ENCODE measurements at regions not wholly inside any gene's neighbourhood (a gene's known extent, or its start where the extent isn't known, plus 50 kb on each side); places are given as distances from the start of the nearest gene placed in this dataset.

DNA sequence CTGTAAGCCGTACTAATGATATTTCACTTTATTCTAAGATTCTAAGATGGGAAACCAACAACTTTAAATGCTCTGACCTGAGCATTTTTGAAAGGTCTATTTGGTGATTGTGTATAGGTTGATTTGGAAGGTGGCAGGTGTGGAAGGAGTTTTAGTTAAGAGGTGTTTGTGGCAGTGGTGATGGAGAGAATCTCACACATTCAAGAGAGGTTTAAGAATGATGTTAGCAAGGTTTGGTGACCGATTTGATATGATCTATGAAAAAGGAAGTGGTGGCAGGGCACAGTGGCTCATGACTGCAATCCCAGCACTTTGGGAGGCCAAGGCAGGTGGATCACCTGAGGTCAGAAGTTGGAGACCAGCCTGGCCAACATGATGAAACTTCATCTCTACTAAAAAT, 319.2 kb upstream of the CD180 start:
- no peak overlapping the region for H3K4me3 ChIP-seq
- WGBS, 2 donors, result 89 to 95% methylated on average over 2 of the region's 2 CpGs
- H3K27me3 ChIP-seq, result no peaks in the 10 kb centered on the region

GRCh38 chr5:67515020-67515689, 318.6 kb upstream of the CD180 start:
- Histone ChIP-seq H3K9me3 (no peaks in the 10 kb centered on the region), H3K4me3 (no peak overlapping the region), H3K36me3 (no peaks in the 10 kb centered on the region), H3K4me1 (peaks cover 0 to 11% (median 6%) of the 10 kb centered on the region in 4 donors), H3K27me3 (no peaks in the 10 kb centered on the region), H3K27ac (no peak overlapping the region)
- 93 to 95% methylated on average over 7 of the region's 7 CpGs for WGBS, 2 donors
- no peak for DNase-seq (ENCODE audit: low spot score in 2 of 2)
- TF ChIP-seq EP300 (IDR thresholded peaks at IDR 0.05), result no peak
- TF ChIP-seq, protein P1, sequence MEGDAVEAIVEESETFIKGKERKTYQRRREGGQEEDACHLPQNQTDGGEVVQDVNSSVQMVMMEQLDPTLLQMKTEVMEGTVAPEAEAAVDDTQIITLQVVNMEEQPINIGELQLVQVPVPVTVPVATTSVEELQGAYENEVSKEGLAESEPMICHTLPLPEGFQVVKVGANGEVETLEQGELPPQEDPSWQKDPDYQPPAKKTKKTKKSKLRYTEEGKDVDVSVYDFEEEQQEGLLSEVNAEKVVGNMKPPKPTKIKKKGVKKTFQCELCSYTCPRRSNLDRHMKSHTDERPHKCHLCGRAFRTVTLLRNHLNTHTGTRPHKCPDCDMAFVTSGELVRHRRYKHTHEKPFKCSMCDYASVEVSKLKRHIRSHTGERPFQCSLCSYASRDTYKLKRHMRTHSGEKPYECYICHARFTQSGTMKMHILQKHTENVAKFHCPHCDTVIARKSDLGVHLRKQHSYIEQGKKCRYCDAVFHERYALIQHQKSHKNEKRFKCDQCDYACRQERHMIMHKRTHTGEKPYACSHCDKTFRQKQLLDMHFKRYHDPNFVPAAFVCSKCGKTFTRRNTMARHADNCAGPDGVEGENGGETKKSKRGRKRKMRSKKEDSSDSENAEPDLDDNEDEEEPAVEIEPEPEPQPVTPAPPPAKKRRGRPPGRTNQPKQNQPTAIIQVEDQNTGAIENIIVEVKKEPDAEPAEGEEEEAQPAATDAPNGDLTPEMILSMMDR (IDR thresholded peaks at IDR 0.05), result no peak
- TF ChIP-seq POLR2A (IDR thresholded peaks at IDR 0.05), result no peak

More for the DNA sequence above, 319.2 kb upstream of the CD180 start:
- TF ChIP-seq POLR2A (IDR thresholded peaks at IDR 0.05), result no peak
- TF ChIP-seq, protein P1 (IDR thresholded peaks at IDR 0.05), result no peak
- TF ChIP-seq EP300 (IDR thresholded peaks at IDR 0.05), result no peak
- no peak for DNase-seq (ENCODE audit: low spot score in 2 of 2)
- Histone ChIP-seq H3K4me1 (peaks cover 0 to 11% (median 6%) of the 10 kb centered on the region in 4 donors), H3K9me3 (no peaks in the 10 kb centered on the region), H3K27ac (no peak overlapping the region), H3K36me3 (no peaks in the 10 kb centered on the region)

DNA sequence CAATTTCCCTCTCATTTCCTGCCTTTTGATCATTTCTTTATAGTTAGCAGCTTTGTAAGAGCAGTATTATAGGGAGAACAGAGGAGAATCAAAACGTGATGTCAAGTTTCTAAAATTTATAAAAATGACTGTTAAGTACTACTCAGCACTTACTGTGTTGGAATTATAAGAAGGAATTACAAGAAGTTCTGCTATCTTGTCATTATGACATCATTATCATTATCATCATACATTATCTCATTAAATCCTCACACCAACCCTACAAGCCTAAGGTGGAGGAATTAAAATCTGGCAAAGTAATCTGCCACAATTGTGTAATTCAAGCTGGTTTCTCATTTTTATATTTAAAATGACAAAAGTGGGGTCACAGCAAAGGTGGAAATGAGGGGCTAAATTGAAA, 316.2 kb upstream of the CD180 start:
- Histone ChIP-seq H3K4me3 (no peak overlapping the region), H3K4me1 (peaks cover 0 to 11% (median 6%) of the 10 kb centered on the region in 4 donors), H3K27ac (no peak overlapping the region), H3K27me3 (no peaks in the 10 kb centered on the region), H3K36me3 (no peaks in the 10 kb centered on the region), H3K9me3 (no peaks in the 10 kb centered on the region)
- no peak for DNase-seq (ENCODE audit: low spot score in 2 of 2)
- no peak for TF ChIP-seq EP300 (IDR thresholded peaks at IDR 0.05)
- TF ChIP-seq, protein P1 (IDR thresholded peaks at IDR 0.05), result no peak
- TF ChIP-seq POLR2A (IDR thresholded peaks at IDR 0.05), result no peak
- 85 to 89% methylated on average over 1 of the region's 1 CpG for WGBS, 2 donors

GRCh38 chr5:67511911-67512310, 315.3 kb upstream of the CD180 start:
- H3K4me3 ChIP-seq, result no peak overlapping the region
- H3K36me3 ChIP-seq, result no peaks in the 10 kb centered on the region
- H3K9me3 ChIP-seq, result no peaks in the 10 kb centered on the region
- H3K4me1 ChIP-seq, result peaks cover 0 to 6% (median 4%) of the 10 kb centered on the region in 4 donors
- 66 to 76% methylated on average over 1 of the region's 1 CpG for WGBS, 2 donors
- H3K27me3 ChIP-seq, result no peaks in the 10 kb centered on the region
- no peak for DNase-seq (ENCODE audit: low spot score in 2 of 2)
- TF ChIP-seq EP300 (IDR thresholded peaks at IDR 0.05), result no peak
- no peak for TF ChIP-seq POLR2A (IDR thresholded peaks at IDR 0.05)
- H3K27ac ChIP-seq, result no peak overlapping the region

DNA sequence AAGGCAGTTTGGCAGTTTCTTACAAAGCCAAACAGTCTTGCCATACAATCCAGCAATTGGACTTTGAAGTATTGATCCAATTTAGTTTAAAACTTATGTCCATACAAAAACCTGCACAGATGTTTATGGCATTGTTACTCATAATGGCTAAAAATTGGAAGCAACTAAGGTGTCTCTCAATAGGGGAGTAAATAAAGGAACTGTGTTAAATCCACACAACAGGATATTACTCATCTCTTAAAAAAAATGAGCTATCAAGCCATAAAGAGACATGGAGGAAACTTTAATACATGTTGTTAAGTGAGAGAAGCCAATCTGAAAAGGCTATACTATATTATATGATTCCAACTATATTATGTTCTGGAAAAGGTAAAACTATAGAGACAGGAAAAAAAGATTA, 313.6 kb upstream of the CD180 start:
- H3K27ac ChIP-seq, result no peak overlapping the region
- no peaks in the 10 kb centered on the region for H3K9me3 ChIP-seq
- peaks cover 0 to 5% (median 0%) of the 10 kb centered on the region in 4 donors for H3K4me1 ChIP-seq
- H3K4me3 ChIP-seq, result no peak overlapping the region
- DNase-seq (ENCODE audit: low spot score in 2 of 2), result no peak
- H3K27me3 ChIP-seq, result no peaks in the 10 kb centered on the region
- H3K36me3 ChIP-seq, result no peaks in the 10 kb centered on the region
- TF ChIP-seq, protein P1 (IDR thresholded peaks at IDR 0.05), result no peak
- TF ChIP-seq EP300 (IDR thresholded peaks at IDR 0.05) (no peak), POLR2A (IDR thresholded peaks at IDR 0.05) (no peak)

All from tibial nerve (tissue), 4 donors.